Limb (tissue), 2 donors: ENCODE measurements at regions not wholly inside any gene's neighbourhood (a gene's known extent, or its start where the extent isn't known, plus 50 kb on each side); places are given as distances from the start of the nearest gene placed in this dataset.

ENCODE experiments used
- DNase-seq, 2 donors: peaks; one replicate each; pipeline ENCODE4 v3.0.0-alpha.2; 2016; ENCODE audit errors: extremely low spot score in 2 of 2

GRCh38 chr6:155695495-155695894 lies 239.9 kb upstream of the NOX3 start:
- DNase-seq, result no peak

- DNase-seq, result peak in 1 of 2 donors; percentile 9
These were observed 238.8 kb upstream of the NOX3 start for GRCh38 chr6:155694419-155694790.

GRCh38 chr6:155693573-155694418 lies 238.2 kb upstream of the NOX3 start:
- no peak for DNase-seq

GRCh38 chr6:155690820-155691219 lies 235.2 kb upstream of the NOX3 start:
- DNase-seq, result no peak

- no peak for DNase-seq
These were observed 232.0 kb upstream of the NOX3 start for GRCh38 chr6:155687645-155688044.

GRCh38 chr6:155684416-155685196 lies 229.0 kb upstream of the NOX3 start:
- no peak for DNase-seq

GRCh38 chr6:155678361-155678760 lies 222.7 kb upstream of the NOX3 start:
- no peak for DNase-seq

- DNase-seq, result no peak
These were observed 220.7 kb upstream of the NOX3 start for GRCh38 chr6:155676346-155676745.

- DNase-seq, result no peak
These were observed 215.0 kb upstream of the NOX3 start for GRCh38 chr6:155670655-155671054.

GRCh38 chr6:155660251-155660977 lies 204.8 kb upstream of the NOX3 start:
- DNase-seq, result no peak

GRCh38 chr6:155656024-155656423 lies 200.4 kb upstream of the NOX3 start:
- no peak for DNase-seq

- no peak for DNase-seq
These were observed 198.8 kb upstream of the NOX3 start for GRCh38 chr6:155654474-155654873.

GRCh38 chr6:155648301-155648700 lies 192.7 kb upstream of the NOX3 start:
- DNase-seq, result no peak

GRCh38 chr6:155647354-155647753 lies 191.7 kb upstream of the NOX3 start:
- no peak for DNase-seq

- DNase-seq, result no peak
These were observed 190.8 kb upstream of the NOX3 start for GRCh38 chr6:155646443-155646842.

GRCh38 chr6:155645325-155645724 lies 189.7 kb upstream of the NOX3 start:
- DNase-seq, result no peak

- no peak for DNase-seq
These were observed 186.0 kb upstream of the NOX3 start for GRCh38 chr6:155641603-155642002.

GRCh38 chr6:155638200-155638599 lies 182.6 kb upstream of the NOX3 start:
- no peak for DNase-seq

GRCh38 chr6:155635416-155635815 lies 179.8 kb upstream of the NOX3 start:
- no peak for DNase-seq

GRCh38 chr6:155630085-155630484 lies 174.4 kb upstream of the NOX3 start:
- DNase-seq, result no peak

GRCh38 chr6:155629652-155630051 lies 174.0 kb upstream of the NOX3 start:
- DNase-seq, result no peak

GRCh38 chr6:155628306-155628705 lies 172.7 kb upstream of the NOX3 start:
- no peak for DNase-seq
